NCI-H1694 treated with DMSO at 0.1 percent for 48 hours (cell line): ENCODE measurements at regions not wholly inside any gene's neighbourhood (a gene's known extent, or its start where the extent isn't known, plus 50 kb on each side); places are given as distances from the start of the nearest gene placed in this dataset.
"Not testable (repeated sequence)": the region's sequence is repeated elsewhere in the genome, so short reads cannot be mapped to it uniquely, and the experiment has no call there.

Experiments used
- DNase-seq: peaks from one replicate; lab custom pipeline; 2025; lab: John Stamatoyannopoulos, UW

- DNase-seq, result no peak
Observed at GRCh38 chr18:38695559-38696280, 1130.1 kb upstream of the CELF4 start.

GRCh38 chr18:38693104-38693503, 1127.5 kb upstream of the CELF4 start:
- DNase-seq, result no peak

- DNase-seq, result no peak
Observed at GRCh38 chr18:38690626-38691025, 1125.0 kb upstream of the CELF4 start.

GRCh38 chr18:38688416-38688815, 1122.8 kb upstream of the CELF4 start:
- DNase-seq, result no peak

- no peak for DNase-seq
Observed at GRCh38 chr18:38670486-38670885, 1104.9 kb upstream of the CELF4 start.

- no peak for DNase-seq
Observed at GRCh38 chr18:38664929-38665328, 1099.3 kb upstream of the CELF4 start.

- no peak for DNase-seq
Observed at GRCh38 chr18:38663682-38664081, 1098.1 kb upstream of the CELF4 start.

GRCh38 chr18:38663270-38663669, 1097.7 kb upstream of the CELF4 start:
- no peak for DNase-seq

GRCh38 chr18:38654946-38655345, 1089.3 kb upstream of the CELF4 start:
- DNase-seq, result no peak

- DNase-seq, result no peak
Observed at GRCh38 chr18:38651736-38652135, 1086.1 kb upstream of the CELF4 start.

GRCh38 chr18:38648179-38648578, 1082.6 kb upstream of the CELF4 start:
- no peak for DNase-seq

GRCh38 chr18:38646296-38646695, 1080.7 kb upstream of the CELF4 start:
- DNase-seq, result no peak

GRCh38 chr18:38644875-38645641, 1079.5 kb upstream of the CELF4 start:
- DNase-seq, result no peak

GRCh38 chr18:38642711-38643110, 1077.1 kb upstream of the CELF4 start:
- no peak for DNase-seq

GRCh38 chr18:38639700-38640099, 1074.1 kb upstream of the CELF4 start:
- not testable (repeated sequence) for DNase-seq

GRCh38 chr18:38635709-38636430, 1070.3 kb upstream of the CELF4 start:
- no peak for DNase-seq

GRCh38 chr18:38634117-38634516, 1068.5 kb upstream of the CELF4 start:
- DNase-seq, result no peak

- DNase-seq, result no peak
Observed at GRCh38 chr18:38633333-38633732, 1067.7 kb upstream of the CELF4 start.

- DNase-seq, result no peak
Observed at GRCh38 chr18:38619129-38619528, 1053.5 kb upstream of the CELF4 start.

GRCh38 chr18:38616306-38616705, 1050.7 kb upstream of the CELF4 start:
- no peak for DNase-seq

- DNase-seq, result no peak
Observed at GRCh38 chr18:38612904-38613303, 1047.3 kb upstream of the CELF4 start.

- DNase-seq, result no peak
Observed at GRCh38 chr18:38611036-38611964, 1045.7 kb upstream of the CELF4 start.
